Mesothelial cell of epicardium (in vitro differentiated cells): ENCODE measurements at regions not wholly inside any gene's neighbourhood (a gene's known extent, or its start where the extent isn't known, plus 50 kb on each side); places are given as distances from the start of the nearest gene placed in this dataset.
A peak's percentile ranks its signal among the peaks of the same experiment; 100 is the strongest.

Experiments
- DNase-seq, 2 experiments: peaks; one replicate each; pipeline ENCODE4 v3.0.0; 2021; ENCODE audit warnings: low spot score in 2 of 2; ENCODE audit not compliant: unreplicated experiment in 2 of 2
- H3K27ac Mint-ChIP-seq: 2 replicates; pipeline ENCODE4 v1.8.0; 2021; ENCODE audit warnings: mixed read lengths
- H3K27me3 Mint-ChIP-seq: 2 replicates; pipeline ENCODE4 v1.8.0; 2021; ENCODE audit warnings: low read depth, mixed read lengths
- H3K36me3 Mint-ChIP-seq: 2 replicates; pipeline ENCODE4 v1.8.0; 2021; ENCODE audit warnings: mixed read lengths
- H3K4me1 Mint-ChIP-seq: 2 replicates; pipeline ENCODE4 v1.8.0; 2021; ENCODE audit warnings: mixed read lengths
- H3K4me3 Mint-ChIP-seq: 2 replicates; pipeline ENCODE4 v1.8.0; 2021; ENCODE audit warnings: mild to moderate bottlenecking, moderate library complexity, mixed read lengths
- H3K9me3 Mint-ChIP-seq: 2 replicates; pipeline ENCODE4 v1.8.0; 2021; ENCODE audit warnings: mixed read lengths
- TF ChIP-seq, protein P1 (sequence below): fragments of 200-600 bp; sonication (generic); IDR thresholded peaks from one replicate; pipeline ENCODE4 v1.5.0; 2021; ENCODE audit warnings: antibody characterized with exemption; ENCODE audit not compliant: unreplicated experiment

DNA sequence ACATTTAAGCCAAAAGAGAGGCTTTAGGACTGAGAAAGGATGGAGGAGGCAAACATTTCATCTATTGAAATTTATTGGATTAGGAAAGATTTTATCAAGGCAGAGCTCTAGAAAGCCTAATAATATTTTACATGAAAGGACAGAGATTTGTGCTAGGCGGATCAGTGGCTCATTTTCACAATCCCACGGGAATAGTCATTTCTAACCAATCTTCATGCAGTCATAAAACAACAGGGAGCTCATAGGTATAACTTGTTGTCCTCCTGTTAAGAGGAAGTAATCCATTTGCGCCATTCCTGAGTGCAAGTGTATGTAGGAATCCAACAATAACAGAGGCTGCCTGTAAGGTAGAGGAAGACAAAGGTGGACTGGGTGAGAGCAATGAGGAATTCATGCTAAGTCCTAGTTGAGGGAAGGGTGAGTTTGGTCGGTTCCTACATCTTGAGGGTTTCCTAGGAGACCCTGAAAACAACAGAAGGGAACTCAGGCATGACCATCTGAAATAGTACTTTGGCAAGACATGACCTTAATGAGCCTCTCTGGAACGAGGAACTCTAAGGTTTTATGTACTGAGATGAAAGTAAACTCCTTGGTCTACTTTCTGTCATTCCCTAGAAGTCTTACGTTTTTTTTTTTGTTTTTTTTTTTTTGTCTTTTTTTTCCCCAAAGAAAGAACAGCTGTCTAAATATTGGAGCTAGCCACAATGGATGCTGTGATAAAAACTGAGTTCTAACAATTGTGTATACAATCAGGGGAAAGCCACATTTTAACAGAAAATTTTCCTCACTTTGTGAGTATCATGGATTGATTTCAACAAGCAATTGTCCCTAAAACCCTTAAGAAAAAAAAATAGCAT, 89.7 kb downstream of the GEMIN8 start:
- no peaks in the 10 kb centered on the region for H3K36me3 Mint-ChIP-seq
- TF ChIP-seq, protein P1, sequence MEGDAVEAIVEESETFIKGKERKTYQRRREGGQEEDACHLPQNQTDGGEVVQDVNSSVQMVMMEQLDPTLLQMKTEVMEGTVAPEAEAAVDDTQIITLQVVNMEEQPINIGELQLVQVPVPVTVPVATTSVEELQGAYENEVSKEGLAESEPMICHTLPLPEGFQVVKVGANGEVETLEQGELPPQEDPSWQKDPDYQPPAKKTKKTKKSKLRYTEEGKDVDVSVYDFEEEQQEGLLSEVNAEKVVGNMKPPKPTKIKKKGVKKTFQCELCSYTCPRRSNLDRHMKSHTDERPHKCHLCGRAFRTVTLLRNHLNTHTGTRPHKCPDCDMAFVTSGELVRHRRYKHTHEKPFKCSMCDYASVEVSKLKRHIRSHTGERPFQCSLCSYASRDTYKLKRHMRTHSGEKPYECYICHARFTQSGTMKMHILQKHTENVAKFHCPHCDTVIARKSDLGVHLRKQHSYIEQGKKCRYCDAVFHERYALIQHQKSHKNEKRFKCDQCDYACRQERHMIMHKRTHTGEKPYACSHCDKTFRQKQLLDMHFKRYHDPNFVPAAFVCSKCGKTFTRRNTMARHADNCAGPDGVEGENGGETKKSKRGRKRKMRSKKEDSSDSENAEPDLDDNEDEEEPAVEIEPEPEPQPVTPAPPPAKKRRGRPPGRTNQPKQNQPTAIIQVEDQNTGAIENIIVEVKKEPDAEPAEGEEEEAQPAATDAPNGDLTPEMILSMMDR = no peak
- DNase-seq = no peak
- H3K4me3 Mint-ChIP-seq = peak overlapping the region; percentile 65
- peaks cover 12% of the 10 kb centered on the region for H3K9me3 Mint-ChIP-seq
- peaks cover 20% of the 10 kb centered on the region for H3K27me3 Mint-ChIP-seq
- H3K27ac Mint-ChIP-seq = no peak overlapping the region
- H3K4me1 Mint-ChIP-seq = peaks cover 10% of the 10 kb centered on the region

DNA sequence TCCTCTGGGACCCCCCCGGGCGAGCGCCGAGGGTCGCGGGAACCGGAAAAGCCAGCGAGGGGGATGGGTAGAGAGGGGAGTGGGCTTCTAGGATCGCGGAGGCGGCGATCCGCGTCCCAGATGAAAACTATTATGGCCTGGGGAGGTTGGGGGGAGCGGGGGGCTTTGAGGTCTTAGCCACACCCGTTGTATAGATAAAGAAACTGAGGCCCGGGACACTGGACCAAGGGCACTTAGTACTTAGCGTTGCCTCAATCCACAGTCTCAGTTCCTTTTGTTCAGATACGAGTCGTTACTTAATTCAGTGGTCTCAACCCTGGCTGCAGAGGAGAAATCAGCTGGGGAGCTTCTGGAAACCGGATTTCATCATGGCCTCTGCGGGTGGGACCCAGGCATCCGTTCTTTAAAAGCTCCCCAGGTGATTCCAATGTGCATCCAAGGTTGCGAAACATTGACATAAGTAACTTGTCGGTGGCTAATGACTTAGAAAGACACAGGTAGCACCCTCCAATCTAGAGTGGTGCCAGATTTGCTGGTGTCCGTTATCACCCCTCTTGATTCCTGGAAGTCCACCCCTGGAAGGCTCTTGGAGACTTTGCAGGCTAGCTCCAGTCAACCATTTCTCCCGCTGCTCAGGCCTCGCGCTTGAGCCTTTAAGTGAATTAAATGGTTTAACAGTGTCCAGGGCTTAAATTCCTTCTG, 90.7 kb downstream of the GEMIN8 start:
- Mint-ChIP-seq H3K9me3 (peaks cover 6% of the 10 kb centered on the region), H3K36me3 (no peaks in the 10 kb centered on the region), H3K4me3 (peak overlapping the region; percentile 65), H3K4me1 (peaks cover 10% of the 10 kb centered on the region), H3K27me3 (peaks cover 20% of the 10 kb centered on the region), H3K27ac (no peak overlapping the region)
- DNase-seq = no peak
- TF ChIP-seq, protein P1 = no peak

DNA sequence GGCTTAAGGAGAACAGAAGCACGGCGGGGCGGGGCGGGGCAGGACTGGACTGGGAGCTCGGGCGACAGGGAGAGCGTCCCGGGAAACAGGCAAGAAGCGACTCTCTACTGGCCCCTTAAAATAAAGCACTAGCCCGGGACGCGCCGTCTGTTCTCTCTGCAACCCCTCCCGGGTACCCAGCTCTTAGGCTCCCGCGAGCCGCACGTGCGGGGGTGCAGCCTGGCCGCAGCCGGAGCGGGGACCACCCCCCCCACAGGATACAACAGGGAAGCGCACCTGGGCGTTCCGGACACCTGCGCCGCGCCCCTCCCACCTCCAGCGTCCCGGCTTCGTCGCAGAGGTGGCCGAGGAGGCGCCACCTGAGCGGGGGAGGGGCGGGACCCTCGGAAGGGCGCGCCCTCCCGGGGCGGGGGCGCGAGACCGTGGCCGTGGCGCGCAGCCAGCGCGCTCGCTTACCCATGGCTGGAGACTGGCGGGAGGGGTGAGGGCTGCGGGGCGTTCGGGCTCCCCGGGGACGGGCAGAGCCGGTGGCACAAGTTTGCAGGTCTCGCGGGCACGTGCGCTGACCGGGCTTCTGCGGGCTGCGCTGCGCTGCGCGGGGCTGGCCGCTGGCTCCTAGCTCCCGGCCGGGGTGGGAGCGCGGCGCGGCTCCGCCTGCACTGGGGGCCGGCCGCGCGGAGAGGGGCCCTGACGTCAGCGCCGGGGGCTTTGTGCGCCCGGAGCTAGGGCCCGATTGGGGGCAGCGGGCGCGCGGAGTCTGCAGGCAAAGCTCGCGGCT, 91.5 kb downstream of the GEMIN8 start:
- H3K4me1 Mint-ChIP-seq = peaks cover 10% of the 10 kb centered on the region
- H3K4me3 Mint-ChIP-seq = peak overlapping the region; percentile 73
- H3K27ac Mint-ChIP-seq = peak overlapping the region; percentile 12
- peaks cover 20% of the 10 kb centered on the region for H3K27me3 Mint-ChIP-seq
- no peaks in the 10 kb centered on the region for H3K36me3 Mint-ChIP-seq
- TF ChIP-seq, protein P1 = no peak
- peak in 1 of 2 experiments; percentile 39 for DNase-seq
- H3K9me3 Mint-ChIP-seq = peaks cover 6% of the 10 kb centered on the region

DNA sequence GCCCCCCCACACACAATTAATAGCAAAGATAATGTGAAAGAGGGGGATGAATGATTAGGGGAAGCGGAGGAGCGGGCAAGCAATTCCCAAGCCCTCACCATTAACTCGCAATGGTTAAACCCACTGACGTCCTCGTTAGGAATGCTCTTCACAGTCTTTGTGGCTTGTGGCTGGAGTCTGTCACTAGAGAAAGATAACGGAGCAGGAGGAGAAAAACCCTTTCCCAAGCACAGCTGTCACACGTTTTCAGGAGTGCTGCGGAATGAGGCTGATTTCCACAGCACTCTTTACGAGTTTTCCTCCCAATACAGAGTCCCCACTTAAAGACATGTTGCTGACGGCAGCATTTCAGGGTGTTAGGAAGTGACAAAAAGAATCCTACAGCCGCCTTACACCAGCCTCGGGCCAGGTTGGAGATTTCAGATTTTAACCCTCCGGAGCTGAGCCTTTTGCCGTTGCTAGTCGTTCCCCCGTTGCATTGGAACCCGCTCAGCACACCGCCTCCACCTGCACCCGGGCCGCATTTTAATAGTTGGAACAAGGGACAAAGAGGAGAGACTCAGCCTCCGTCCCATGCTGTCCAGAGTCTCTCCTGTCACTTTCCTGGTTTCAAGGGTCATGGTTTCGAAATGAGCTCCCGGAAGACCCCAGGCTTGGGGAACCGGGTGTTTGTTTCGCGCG, 92.2 kb downstream of the GEMIN8 start:
- H3K4me1 Mint-ChIP-seq = peaks cover 10% of the 10 kb centered on the region
- no peak for DNase-seq
- peaks cover 6% of the 10 kb centered on the region for H3K9me3 Mint-ChIP-seq
- H3K4me3 Mint-ChIP-seq = peak overlapping the region; percentile 73
- H3K36me3 Mint-ChIP-seq = no peaks in the 10 kb centered on the region
- TF ChIP-seq, protein P1 = no peak
- H3K27ac Mint-ChIP-seq = peak overlapping the region; percentile 12
- peaks cover 20% of the 10 kb centered on the region for H3K27me3 Mint-ChIP-seq
